Mammary epithelial cell (primary cell): ENCODE measurements at regions not wholly inside any gene's neighbourhood (a gene's known extent, or its start where the extent isn't known, plus 50 kb on each side); places are given as distances from the start of the nearest gene placed in this dataset.

Experiments
- CTCF ChIP-seq, 2 donors: IDR thresholded peaks in 1 of 2; conservative IDR thresholded peaks in 1 of 2; 2 replicates each; pipeline ENCODE4 v1.5.1; 2011 to 2012; ENCODE audit warnings: inconsistent platforms in 2 of 2, low read length in 2 of 2, mild to moderate bottlenecking in 2 of 2, control low read depth in 1 of 2, low read depth in 1 of 2; ENCODE audit not compliant: insufficient read depth in 1 of 2; ENCODE audit errors: extremely low read depth in 1 of 2
- EZH2 ChIP-seq: IDR thresholded peaks from 2 replicates; pipeline ENCODE4 v1.6.1; 2012; ENCODE audit warnings: low read length, inconsistent platforms, borderline replicate concordance

GRCh38 chr16:64136743-64137142, 985.1 kb downstream of the CDH11 start:
- TF ChIP-seq CTCF (conservative IDR thresholded peaks at IDR 0.05 in 1 of 2, IDR thresholded peaks at IDR 0.05 in 1 of 2; ENCODE audit: extremely low read depth in 1 of 2, insufficient read depth in 1 of 2, low read depth in 1 of 2, low read length in 2 of 2) (no peak), EZH2 (no peak)
